ENCODE measurements at regions not wholly inside any gene's neighbourhood (a gene's known extent, or its start where the extent isn't known, plus 50 kb on each side); places are given as distances from the start of the nearest gene placed in this dataset.
"Not testable (repeated sequence)": the region's sequence is repeated elsewhere in the genome, so short reads cannot be mapped to it uniquely, and the experiment has no call there.

DNA sequence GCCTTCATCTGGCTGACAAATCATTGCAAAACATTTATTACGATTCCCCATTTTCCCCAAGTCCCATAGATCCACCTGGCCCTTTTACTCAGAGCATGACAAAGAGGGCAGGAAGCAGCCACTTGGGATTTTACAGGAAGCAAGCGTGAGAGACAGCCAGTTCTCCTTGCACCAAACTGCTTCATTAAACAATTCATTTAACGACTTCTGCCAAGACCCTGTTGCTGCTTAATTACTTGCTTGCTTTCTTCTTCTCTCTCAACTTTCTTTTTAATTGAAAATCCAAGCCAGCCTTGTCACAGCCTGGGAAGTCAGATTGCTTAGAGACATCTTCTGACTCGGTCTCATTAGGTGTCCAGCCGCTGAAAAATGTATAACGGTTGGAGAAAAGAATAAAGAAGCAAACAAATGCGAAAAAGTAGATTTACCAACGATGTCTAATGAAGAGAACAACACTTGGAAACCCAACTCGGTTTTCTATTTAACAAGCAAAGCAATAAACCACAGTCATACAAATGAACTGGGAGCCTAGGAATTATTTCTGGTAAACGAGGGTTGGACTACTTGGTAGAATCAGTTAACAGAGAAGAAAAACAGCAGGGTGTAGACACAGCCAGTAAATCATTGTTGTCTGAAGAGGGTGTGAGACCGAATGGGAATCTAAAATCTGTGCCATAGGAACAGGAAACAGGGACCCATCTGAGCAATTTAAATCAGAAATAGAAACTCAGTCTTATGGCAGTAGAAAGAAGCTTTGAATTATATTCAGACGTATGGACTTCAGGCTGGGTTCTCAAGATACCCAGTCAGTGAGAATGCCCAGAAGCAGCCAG, 298.3 kb downstream of the LRRC3B start:
- no peaks in the 10 kb centered on the region for H3K27me3 Mint-ChIP-seq
- peaks cover 7% of the 10 kb centered on the region in 2 donors for H3K9me3 Mint-ChIP-seq
- no peaks in the 10 kb centered on the region for H3K36me3 Mint-ChIP-seq
- H3K4me1 Mint-ChIP-seq = no peaks in the 10 kb centered on the region
- DNase-seq (no peak), ATAC-seq (replicated peaks) (no peak)
- no peak overlapping the region for H3K4me3 Mint-ChIP-seq
- H3K27ac Mint-ChIP-seq = no peak overlapping the region

- Mint-ChIP-seq H3K4me3 (no peak overlapping the region), H3K36me3 (no peaks in the 10 kb centered on the region), H3K27ac (no peak overlapping the region), H3K9me3 (peaks cover 0 to 2% of the 10 kb centered on the region in 2 donors), H3K27me3 (no peaks in the 10 kb centered on the region), H3K4me1 (no peaks in the 10 kb centered on the region)
- no peak for DNase-seq
- ATAC-seq (replicated peaks) = no peak
Observed at GRCh38 chr3:26931896-26932295, 309.3 kb downstream of the LRRC3B start.

GRCh38 chr3:26932752-26933151, 310.2 kb downstream of the LRRC3B start:
- Mint-ChIP-seq H3K9me3 (peaks cover 0 to 2% of the 10 kb centered on the region in 2 donors), H3K27ac (no peak overlapping the region), H3K27me3 (no peaks in the 10 kb centered on the region), H3K4me3 (no peak overlapping the region), H3K36me3 (no peaks in the 10 kb centered on the region), H3K4me1 (no peaks in the 10 kb centered on the region)
- ATAC-seq (replicated peaks) (no peak), DNase-seq (no peak)

DNA sequence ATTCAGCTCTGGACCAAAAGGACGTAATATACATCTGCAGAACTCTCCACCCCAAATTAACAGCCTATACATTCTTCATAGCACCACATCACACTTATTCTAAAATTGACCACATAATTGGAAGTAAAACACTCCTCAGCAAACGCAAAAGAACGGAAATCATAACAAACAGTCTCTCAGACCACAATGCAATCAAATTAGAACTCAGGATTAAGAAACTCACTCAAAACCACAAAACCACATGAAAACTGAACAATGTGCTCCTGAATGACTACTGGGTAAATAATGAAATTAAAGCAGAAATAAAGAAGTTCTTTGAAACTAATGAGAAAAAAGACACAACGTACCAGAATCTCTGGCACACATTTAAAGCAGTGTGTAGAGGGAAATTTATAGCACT, 322.9 kb downstream of the LRRC3B start:
- DNase-seq; H3K4me1 Mint-ChIP-seq; H3K27me3 Mint-ChIP-seq; H3K27ac Mint-ChIP-seq; H3K4me3 Mint-ChIP-seq; H3K36me3 Mint-ChIP-seq; ATAC-seq (replicated peaks): not testable (repeated sequence)
- peaks cover 17 to 20% of the 10 kb centered on the region in 2 donors for H3K9me3 Mint-ChIP-seq

GRCh38 chr3:26960382-26960781, 337.8 kb downstream of the LRRC3B start:
- Mint-ChIP-seq H3K4me3 (no peak overlapping the region), H3K27me3 (no peaks in the 10 kb centered on the region), H3K4me1 (no peaks in the 10 kb centered on the region), H3K27ac (no peak overlapping the region), H3K9me3 (peaks cover 8 to 9% of the 10 kb centered on the region in 2 donors), H3K36me3 (no peaks in the 10 kb centered on the region)
- no peak for DNase-seq
- ATAC-seq (replicated peaks) = no peak

GRCh38 chr3:26962492-26963360, 340.2 kb downstream of the LRRC3B start:
- H3K4me1 Mint-ChIP-seq = no peaks in the 10 kb centered on the region
- H3K36me3 Mint-ChIP-seq = no peaks in the 10 kb centered on the region
- DNase-seq (no peak), ATAC-seq (replicated peaks) (no peak)
- no peaks in the 10 kb centered on the region for H3K27me3 Mint-ChIP-seq
- no peak overlapping the region for H3K27ac Mint-ChIP-seq
- no peak overlapping the region for H3K4me3 Mint-ChIP-seq
- H3K9me3 Mint-ChIP-seq = peaks cover 5 to 6% of the 10 kb centered on the region in 2 donors

DNA sequence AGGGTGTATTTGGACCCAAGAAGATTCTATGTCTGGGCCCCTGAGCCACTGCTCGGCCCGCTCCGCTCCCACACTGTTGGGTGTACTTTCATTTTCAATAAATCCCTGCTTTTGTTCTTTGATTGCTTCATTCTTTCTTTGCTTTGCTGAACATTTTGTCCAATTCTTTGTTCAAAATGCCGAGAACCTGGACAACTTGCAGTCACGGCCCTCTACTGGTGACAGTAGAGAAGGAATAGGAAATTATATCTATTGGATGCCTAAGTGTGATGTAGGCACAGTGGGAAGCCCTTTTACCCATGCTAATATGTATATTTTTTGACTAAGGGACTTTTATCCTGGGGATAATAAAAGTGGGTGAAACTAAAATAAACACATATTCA, 340.8 kb downstream of the LRRC3B start:
- Mint-ChIP-seq H3K9me3 (peaks cover 6 to 7% of the 10 kb centered on the region in 2 donors), H3K36me3 (no peaks in the 10 kb centered on the region), H3K27ac (no peak overlapping the region), H3K4me1 (no peaks in the 10 kb centered on the region), H3K27me3 (no peaks in the 10 kb centered on the region), H3K4me3 (no peak overlapping the region)
- ATAC-seq (replicated peaks) (no peak), DNase-seq (no peak)

DNA sequence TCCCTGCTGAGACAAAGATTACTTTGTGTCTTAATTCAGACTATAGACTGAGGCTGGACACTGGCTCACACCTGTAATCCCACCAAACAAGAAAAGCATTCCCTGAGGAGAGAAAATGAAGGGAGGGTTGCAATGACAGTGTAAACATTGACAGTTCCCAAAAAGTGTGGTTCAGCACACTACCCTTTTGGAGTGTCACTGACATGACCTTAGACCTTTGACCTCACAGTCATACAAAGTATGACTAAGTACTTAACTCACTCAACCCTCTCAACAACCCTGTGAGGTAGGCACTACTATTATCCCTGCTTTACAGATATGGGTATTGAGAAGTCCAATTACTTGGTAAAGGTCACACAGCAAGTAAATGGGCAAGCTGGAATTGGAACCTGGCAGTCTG, 341.7 kb downstream of the LRRC3B start:
- no peaks in the 10 kb centered on the region for H3K36me3 Mint-ChIP-seq
- no peak overlapping the region for H3K27ac Mint-ChIP-seq
- peaks cover 5 to 8% of the 10 kb centered on the region in 2 donors for H3K9me3 Mint-ChIP-seq
- ATAC-seq (replicated peaks) = no peak
- DNase-seq = no peak
- no peaks in the 10 kb centered on the region for H3K4me1 Mint-ChIP-seq
- H3K27me3 Mint-ChIP-seq = no peaks in the 10 kb centered on the region
- H3K4me3 Mint-ChIP-seq = no peak overlapping the region

GRCh38 chr3:26964836-26965235, 342.3 kb downstream of the LRRC3B start:
- no peak for ATAC-seq (replicated peaks)
- H3K9me3 Mint-ChIP-seq = peaks cover 5 to 8% of the 10 kb centered on the region in 2 donors
- no peaks in the 10 kb centered on the region for H3K4me1 Mint-ChIP-seq
- DNase-seq = no peak
- no peak overlapping the region for H3K27ac Mint-ChIP-seq
- no peak overlapping the region for H3K4me3 Mint-ChIP-seq
- H3K27me3 Mint-ChIP-seq = no peaks in the 10 kb centered on the region
- no peaks in the 10 kb centered on the region for H3K36me3 Mint-ChIP-seq

DNA sequence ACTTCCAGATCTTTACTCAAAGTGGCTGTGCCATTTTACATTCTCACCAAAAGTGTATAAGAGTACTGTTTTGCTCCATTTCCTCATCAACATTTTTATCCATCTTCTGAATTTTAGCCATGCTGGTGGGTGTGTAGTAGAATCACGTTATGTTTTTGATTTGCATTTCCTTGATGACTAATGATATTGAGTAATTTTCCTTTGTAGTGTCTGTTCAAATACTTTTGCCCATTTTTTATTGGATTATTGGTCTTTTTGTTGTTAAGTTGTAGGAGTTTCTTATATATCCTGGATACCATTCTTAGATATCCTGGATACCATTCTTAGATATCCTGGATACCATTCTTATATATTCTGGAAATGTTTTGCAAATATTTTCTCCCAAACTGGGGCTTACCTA, 344.9 kb downstream of the LRRC3B start:
- peaks cover 5 to 9% of the 10 kb centered on the region in 2 donors for H3K9me3 Mint-ChIP-seq
- ATAC-seq (replicated peaks) (no peak), DNase-seq (no peak)
- H3K4me1 Mint-ChIP-seq = no peaks in the 10 kb centered on the region
- H3K27ac Mint-ChIP-seq = no peak overlapping the region
- H3K36me3 Mint-ChIP-seq = no peaks in the 10 kb centered on the region
- no peaks in the 10 kb centered on the region for H3K27me3 Mint-ChIP-seq
- H3K4me3 Mint-ChIP-seq = no peak overlapping the region

GRCh38 chr3:26984416-26985390, 362.1 kb downstream of the LRRC3B start:
- no peaks in the 10 kb centered on the region for H3K4me1 Mint-ChIP-seq
- no peaks in the 10 kb centered on the region for H3K27me3 Mint-ChIP-seq
- DNase-seq (no peak), ATAC-seq (replicated peaks) (no peak)
- H3K9me3 Mint-ChIP-seq = peaks cover 0 to 4% of the 10 kb centered on the region in 2 donors
- H3K27ac Mint-ChIP-seq = no peak overlapping the region
- H3K4me3 Mint-ChIP-seq = no peak overlapping the region
- no peaks in the 10 kb centered on the region for H3K36me3 Mint-ChIP-seq

DNA sequence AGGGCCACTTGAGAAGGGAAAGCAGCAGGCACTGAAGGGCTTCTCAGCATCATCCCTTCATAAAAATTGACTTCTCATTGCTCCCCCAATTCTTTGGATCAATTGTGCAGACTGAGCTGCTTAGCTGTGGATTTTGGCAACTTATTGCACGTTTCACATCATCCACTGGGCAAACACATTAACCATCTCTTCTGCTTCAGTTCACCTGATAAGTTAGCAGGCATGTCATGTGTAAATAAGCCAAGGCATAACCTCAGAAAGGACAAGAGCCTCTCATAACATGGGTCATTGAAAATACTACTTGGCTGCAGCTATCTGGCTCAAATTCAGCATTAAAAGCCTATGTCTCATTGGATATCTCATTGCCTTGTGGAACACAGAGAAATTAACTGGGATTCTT, 366.5 kb downstream of the LRRC3B start:
- Mint-ChIP-seq H3K27ac (no peak overlapping the region), H3K4me3 (no peak overlapping the region), H3K4me1 (no peaks in the 10 kb centered on the region), H3K9me3 (peaks cover 7 to 11% of the 10 kb centered on the region in 2 donors), H3K36me3 (no peaks in the 10 kb centered on the region), H3K27me3 (no peaks in the 10 kb centered on the region)
- ATAC-seq (replicated peaks) (no peak), DNase-seq (no peak)

- ATAC-seq (replicated peaks) = no peak
- no peak for DNase-seq
- Mint-ChIP-seq H3K27ac (no peak overlapping the region), H3K27me3 (no peaks in the 10 kb centered on the region), H3K9me3 (peaks cover 11 to 18% of the 10 kb centered on the region in 2 donors), H3K4me3 (no peak overlapping the region), H3K36me3 (no peaks in the 10 kb centered on the region), H3K4me1 (no peaks in the 10 kb centered on the region)
Observed at GRCh38 chr3:26997226-26997625, 372.0 kb downstream of the NEK10 start.

GRCh38 chr3:27010834-27011233, 358.3 kb downstream of the NEK10 start:
- H3K9me3 Mint-ChIP-seq = peaks cover 0 to 1% of the 10 kb centered on the region in 2 donors
- H3K27me3 Mint-ChIP-seq = no peaks in the 10 kb centered on the region
- DNase-seq = no peak
- no peak overlapping the region for H3K27ac Mint-ChIP-seq
- no peaks in the 10 kb centered on the region for H3K4me1 Mint-ChIP-seq
- no peaks in the 10 kb centered on the region for H3K36me3 Mint-ChIP-seq
- no peak for ATAC-seq (replicated peaks)
- no peak overlapping the region for H3K4me3 Mint-ChIP-seq

Measured in stimulated activated naive B cell treated with anti-CD40 and anti-IgM and Interleukin-4, amounts not matched to agents 10 μg/mL and 1 μg/mL and 100 μg/mL, for 72 hours (primary cell).